ENCODE measurements at regions not wholly inside any gene's neighbourhood (a gene's known extent, or its start where the extent isn't known, plus 50 kb on each side); places are given as distances from the start of the nearest gene placed in this dataset.
A peak's percentile ranks its signal among the peaks of the same experiment; 100 is the strongest.
"Not testable (repeated sequence)": the region's sequence is repeated elsewhere in the genome, so short reads cannot be mapped to it uniquely, and the experiment has no call there.

GRCh38 chr13:111625526-111626315 lies 305.3 kb downstream of the TEX29 start:
- no peak for DNase-seq

- peak in 1 of 3 experiments; percentile 37 for DNase-seq
These were observed 306.2 kb downstream of the TEX29 start for GRCh38 chr13:111626371-111627305.

DNA sequence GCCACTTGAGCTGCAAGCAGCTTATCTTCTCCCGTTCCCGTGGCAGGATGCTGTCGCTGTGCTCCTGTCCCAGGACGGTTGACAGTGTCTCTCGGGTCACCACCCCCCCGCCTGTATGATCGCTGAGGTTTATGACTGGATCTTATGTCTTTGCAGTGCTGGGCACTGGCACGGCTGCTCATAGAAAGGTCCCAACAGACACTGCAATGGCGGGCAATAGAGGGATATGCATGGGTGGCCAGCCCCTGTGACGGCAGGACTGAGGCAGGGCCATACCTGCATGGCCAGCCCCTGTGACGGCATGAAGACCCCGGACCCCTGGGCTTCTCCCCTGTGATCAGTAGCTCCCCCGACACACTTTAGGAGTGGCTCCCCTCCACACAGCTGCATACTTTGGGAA lies 307.2 kb downstream of the TEX29 start:
- no peak for DNase-seq

GRCh38 chr13:111629016-111629415 lies 308.6 kb downstream of the TEX29 start:
- DNase-seq, result no peak

- no peak for DNase-seq
These were observed 309.0 kb downstream of the TEX29 start for GRCh38 chr13:111629457-111629856.

DNA sequence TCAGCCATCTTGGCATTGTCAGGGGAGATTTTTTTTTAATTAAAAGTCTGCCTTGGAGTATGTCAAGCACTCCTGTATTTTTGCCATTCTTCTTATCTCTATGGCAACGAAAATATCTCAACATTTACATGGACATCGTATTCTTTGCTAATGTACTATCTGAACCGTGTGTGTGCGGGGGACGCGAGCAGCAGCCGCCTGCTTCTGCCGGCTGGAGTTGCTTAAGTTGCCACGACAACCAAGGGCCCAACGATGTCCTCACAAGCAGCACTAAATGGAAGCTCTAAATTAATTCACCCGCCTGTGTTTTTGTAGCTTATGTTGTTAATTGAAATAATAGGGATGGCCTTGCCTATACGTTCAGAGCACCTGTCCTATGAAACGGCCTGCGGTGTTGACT lies 309.5 kb downstream of the TEX29 start:
- peak; percentile 83 to 98 (median 94) for DNase-seq

DNA sequence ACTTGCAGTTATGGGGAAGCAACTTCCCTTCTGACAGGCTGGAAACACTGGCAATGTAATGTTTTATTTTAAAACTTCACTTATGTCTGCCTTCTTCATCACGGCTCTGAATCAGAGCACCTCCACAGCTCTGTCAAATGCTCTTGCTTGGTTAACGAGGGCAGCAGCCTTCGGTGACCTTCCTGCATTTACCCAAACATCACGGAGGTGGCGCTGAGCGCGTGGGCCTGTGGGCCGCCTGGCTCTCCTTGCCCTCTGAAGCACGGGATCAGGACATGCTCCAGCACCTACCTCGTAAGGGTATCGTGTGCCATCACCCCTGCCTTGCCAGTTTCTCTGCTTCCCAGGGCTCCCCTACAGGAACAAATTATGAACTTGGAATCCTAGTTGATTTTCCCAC lies 310.0 kb downstream of the TEX29 start:
- DNase-seq, result peak; percentile 83 to 98 (median 94)

DNA sequence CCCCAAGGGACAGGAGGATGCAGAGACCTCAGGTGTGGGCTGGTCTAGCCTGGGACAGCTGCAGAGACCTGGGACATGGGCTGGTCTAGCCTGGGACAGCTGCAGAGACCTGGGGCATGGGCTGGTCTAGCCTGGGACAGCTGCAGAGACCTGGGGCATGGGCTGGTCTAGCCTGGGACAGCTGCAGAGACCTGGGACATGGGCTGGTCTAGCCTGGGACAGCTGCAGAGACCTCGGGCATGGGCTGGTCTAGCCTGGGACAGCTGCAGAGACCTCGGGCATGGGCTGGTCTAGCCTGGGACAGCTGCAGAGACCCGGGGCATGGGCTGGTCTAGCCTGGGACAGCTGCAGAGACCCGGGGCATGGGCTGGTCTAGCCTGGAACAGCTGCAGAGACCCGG lies 310.8 kb downstream of the TEX29 start:
- DNase-seq, result not testable (repeated sequence)

DNA sequence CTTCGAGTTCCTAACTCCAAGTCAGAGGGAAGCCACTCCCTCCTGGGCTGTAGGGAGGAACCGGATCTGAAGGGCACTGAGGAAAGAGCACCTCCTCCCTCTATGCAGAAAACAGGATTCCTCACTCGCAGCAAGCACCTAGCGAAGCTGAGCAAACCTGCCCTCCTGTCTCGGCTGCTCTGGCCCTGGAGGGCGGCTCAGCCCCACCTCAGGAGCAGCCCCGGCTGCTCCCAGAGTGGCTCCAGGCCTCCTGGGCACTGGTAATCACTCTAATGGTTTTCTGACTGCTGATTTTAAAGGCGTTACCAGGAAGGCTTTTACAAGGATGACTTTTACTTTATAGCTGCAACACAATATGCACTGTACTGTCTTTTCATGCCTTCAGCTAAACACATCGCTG lies 312.5 kb downstream of the TEX29 start:
- DNase-seq, result peak in 2 of 3 experiments; percentile 32 to 70

- DNase-seq, result no peak
These were observed 313.0 kb downstream of the TEX29 start for GRCh38 chr13:111633401-111633800.

GRCh38 chr13:111634410-111634809 lies 314.0 kb downstream of the TEX29 start:
- no peak for DNase-seq

- DNase-seq, result no peak
These were observed 315.8 kb downstream of the TEX29 start for GRCh38 chr13:111636271-111636670.

GRCh38 chr13:111636804-111637203 lies 316.4 kb downstream of the TEX29 start:
- DNase-seq, result no peak

- no peak for DNase-seq
These were observed 316.9 kb downstream of the TEX29 start for GRCh38 chr13:111637365-111637764.

DNA sequence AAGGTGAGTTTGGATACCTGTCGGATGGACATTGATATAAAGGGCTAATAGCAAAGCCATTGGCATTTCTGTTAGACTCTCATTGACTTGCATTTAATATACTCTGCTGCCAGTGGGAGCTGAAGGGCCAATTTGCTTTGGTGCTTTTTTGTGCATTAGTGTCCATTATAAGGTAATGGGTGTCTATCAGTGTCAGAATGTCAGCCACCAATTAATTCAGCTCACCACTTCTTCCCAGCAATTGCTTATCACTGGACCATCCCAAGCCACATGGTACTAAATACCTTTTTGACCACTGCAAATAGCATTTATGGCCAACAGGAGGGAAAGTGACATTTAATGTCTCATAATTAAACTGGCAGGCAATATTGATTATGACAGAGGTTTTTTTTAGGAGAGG lies 317.8 kb downstream of the TEX29 start:
- peak in 1 of 3 experiments; percentile 31 for DNase-seq

DNA sequence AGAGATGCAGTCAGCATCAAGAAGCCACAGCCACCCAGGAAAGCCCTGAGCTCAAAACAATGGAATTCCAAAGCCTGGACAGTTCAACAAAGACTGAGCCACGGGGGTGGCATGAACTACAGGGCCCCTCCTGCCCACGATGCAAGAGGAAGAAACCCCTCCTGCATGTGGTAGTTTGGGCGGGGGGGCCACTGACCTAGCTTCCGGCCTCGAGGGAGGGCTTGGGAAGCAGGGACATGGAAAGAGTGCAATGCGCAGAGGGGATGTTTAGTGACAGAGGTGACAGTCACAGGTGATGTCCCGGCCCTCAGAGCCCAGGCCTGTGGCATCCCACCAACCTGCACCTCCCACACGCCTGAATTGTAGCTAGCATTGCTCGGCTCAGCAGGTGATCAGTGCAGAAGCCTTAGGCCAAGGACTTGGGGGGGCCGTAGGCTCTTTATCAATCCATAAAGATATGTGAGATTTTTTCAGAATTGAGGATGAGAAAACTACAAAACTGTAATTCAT lies 318.8 kb downstream of the TEX29 start:
- no peak for DNase-seq

- peak in 1 of 3 experiments; percentile 88 for DNase-seq
These were observed 319.6 kb downstream of the TEX29 start for GRCh38 chr13:111640006-111640405.

- DNase-seq, result no peak
These were observed 320.0 kb downstream of the TEX29 start for GRCh38 chr13:111640476-111640875.

- no peak for DNase-seq
These were observed 321.8 kb downstream of the TEX29 start for GRCh38 chr13:111642156-111642767.

DNA sequence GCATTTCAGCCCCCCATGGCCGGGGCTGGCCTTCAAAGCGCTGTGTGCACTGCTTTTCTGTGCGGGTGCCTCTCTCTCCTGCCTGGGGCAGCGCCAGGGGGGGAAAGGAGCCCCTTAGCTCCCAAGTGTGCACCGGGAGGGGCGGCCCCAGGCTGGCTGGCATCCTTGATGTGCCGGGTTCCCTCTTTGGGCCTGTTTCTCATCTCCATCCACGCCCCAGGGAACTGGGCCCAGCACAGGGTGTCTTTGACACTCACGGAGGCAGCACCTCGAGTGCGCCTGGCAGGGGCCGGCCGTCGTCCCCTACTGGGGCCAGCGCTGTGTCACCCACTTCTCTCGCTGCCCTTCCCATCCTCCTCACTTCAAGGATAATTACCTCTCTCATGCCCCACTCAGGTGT lies 324.3 kb downstream of the TEX29 start:
- no peak for DNase-seq

DNA sequence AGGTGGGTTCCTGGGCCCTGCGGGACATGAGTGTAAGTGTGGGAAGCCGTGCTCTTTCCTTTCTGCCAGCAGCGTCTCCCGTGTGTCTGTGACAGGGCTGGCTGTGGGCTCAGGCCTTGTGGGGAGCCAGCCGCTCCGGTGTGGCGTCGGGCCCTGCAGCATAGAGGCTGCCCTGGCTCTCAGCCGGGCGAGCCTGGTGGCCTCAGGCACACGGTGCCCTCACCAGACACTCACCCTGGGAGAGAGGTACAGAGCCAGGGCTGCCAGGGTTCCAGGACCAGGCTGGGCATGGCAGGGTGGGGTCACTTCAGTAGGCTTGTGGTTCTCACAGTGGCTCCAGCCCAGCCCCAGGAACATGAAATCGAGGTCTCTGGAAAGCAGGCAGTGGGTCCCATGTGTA lies 324.8 kb downstream of the TEX29 start:
- DNase-seq, result no peak

DNA sequence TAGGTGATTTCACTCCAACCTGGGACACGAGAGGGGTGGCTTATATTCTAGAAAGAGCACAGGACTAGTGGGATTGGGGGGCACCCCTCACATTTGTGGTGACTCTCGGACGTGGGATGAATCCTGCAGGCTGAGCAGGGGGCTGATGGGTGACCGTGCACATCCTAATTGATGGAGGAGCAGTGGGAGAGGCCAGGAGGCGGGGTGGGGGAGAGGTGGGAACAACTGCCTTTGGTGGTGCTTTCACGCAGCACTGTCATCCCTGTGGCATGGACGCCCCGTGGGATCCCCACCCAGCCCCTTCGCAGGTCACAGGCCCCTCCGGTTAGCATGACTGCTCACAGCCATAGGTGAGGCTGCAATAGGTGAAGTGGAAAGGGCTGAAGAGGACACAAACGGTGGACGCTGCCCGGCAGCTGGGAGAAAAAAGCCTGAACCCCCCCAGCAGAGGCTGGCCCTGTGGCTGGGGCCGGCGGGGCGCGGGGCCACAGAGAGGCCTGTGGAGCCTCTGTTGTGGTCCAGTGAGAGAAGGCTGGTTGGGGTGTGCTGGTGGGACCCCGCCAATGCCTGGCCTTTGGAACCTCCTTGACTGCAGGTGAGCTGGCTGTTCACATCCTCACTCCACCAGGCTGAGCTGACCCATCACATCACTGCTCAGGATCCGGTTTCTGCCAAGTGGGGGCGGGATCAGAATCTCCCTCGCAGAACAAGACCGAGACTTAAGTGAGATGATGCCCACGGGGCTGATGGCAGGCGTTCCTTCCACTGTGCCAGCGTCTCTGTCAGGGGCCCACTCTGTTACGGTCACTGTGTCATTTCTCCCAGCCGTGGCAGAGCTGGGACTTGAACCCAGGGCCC lies 325.4 kb downstream of the TEX29 start:
- DNase-seq, result no peak

All from NCI-H1417 (cell line).